GM23338 (cell line): ENCODE measurements at regions not wholly inside any gene's neighbourhood (a gene's known extent, or its start where the extent isn't known, plus 50 kb on each side); places are given as distances from the start of the nearest gene placed in this dataset.

Experiments used
- ATAC-seq: fragments of 200-7000 bp; cut with Tn5 transposase; 3 replicates; pipeline ENCODE4 v1.9.1; 2020
- DNase-seq: peaks from one replicate; pipeline ENCODE4 v3.0.0-alpha.2; 2015; ENCODE audit warnings: low spot score
- H2AFZ ChIP-seq: fragments of 200-600 bp; sonication (generic); 2 replicates; pipeline ENCODE4 v1.8.0; 2016; ENCODE audit warnings: antibody characterized with exemption, mild to moderate bottlenecking, moderate library complexity
- H3F3A ChIP-seq: fragments of 200-600 bp; sonication (generic); replicated peaks from 2 replicates; pipeline ENCODE4 v1.8.0; 2017; ENCODE audit warnings: antibody characterized with exemption, mixed run types, low read depth
- H3K27ac ChIP-seq: fragments of 200-600 bp; sonication (generic); 2 replicates; pipeline ENCODE4 v1.6.1; 2016; ENCODE audit warnings: low read depth
- H3K27me3 ChIP-seq: fragments of 200-600 bp; sonication (generic); 2 replicates; pipeline ENCODE4 v1.8.0; 2016; ENCODE audit warnings: mild to moderate bottlenecking, mixed run types, moderate library complexity; ENCODE audit not compliant: insufficient read depth
- H3K36me3 ChIP-seq: fragments of 200-600 bp; sonication (generic); 2 replicates; pipeline ENCODE4 v1.8.0; 2016; ENCODE audit warnings: mild to moderate bottlenecking; ENCODE audit not compliant: insufficient read depth
- H3K4me1 ChIP-seq: fragments of 200-600 bp; sonication (generic); 2 replicates; pipeline ENCODE4 v1.8.0; 2016; ENCODE audit warnings: mild to moderate bottlenecking, moderate library complexity; ENCODE audit not compliant: insufficient read depth
- H3K4me2 ChIP-seq: fragments of 200-600 bp; sonication (generic); 2 replicates; pipeline ENCODE4 v1.7.1; 2017; ENCODE audit warnings: mixed run types
- H3K4me3 ChIP-seq: fragments of 200-600 bp; sonication (generic); 2 replicates; pipeline ENCODE4 v1.6.1; 2016; ENCODE audit warnings: mixed run types
- H3K79me2 ChIP-seq: fragments of 200-600 bp; sonication (generic); replicated peaks from 2 replicates; pipeline ENCODE4 v1.8.0; 2017; ENCODE audit warnings: mild to moderate bottlenecking; ENCODE audit not compliant: insufficient read depth
- H3K9me2 ChIP-seq: fragments of 200-600 bp; sonication (generic); 2 replicates; pipeline ENCODE4 v1.8.0; 2017; ENCODE audit not compliant: insufficient read depth
- H4K20me1 ChIP-seq: fragments of 200-600 bp; sonication (generic); replicated peaks from 2 replicates; pipeline ENCODE4 v1.8.0; 2017; ENCODE audit warnings: mild to moderate bottlenecking; ENCODE audit not compliant: insufficient read depth
- H3K27ac Mint-ChIP-seq: 2 replicates; pipeline ENCODE4 v1.8.0; 2020; ENCODE audit warnings: inconsistent platforms, mild to moderate bottlenecking, moderate library complexity, mixed read lengths
- H3K27me3 Mint-ChIP-seq: 3 replicates; pipeline ENCODE4 v1.8.0; 2022; ENCODE audit warnings: low read depth, mild to moderate bottlenecking, moderate library complexity, mixed read lengths, inconsistent platforms; ENCODE audit not compliant: insufficient read depth, poor library complexity
- H3K36me3 Mint-ChIP-seq: 3 replicates; pipeline ENCODE4 v1.8.0; 2021; ENCODE audit warnings: low read depth, mild to moderate bottlenecking, inconsistent platforms, moderate library complexity, mixed read lengths
- H3K4me1 Mint-ChIP-seq: 3 replicates; pipeline ENCODE4 v1.8.0; 2020; ENCODE audit warnings: mild to moderate bottlenecking, inconsistent platforms, mixed read lengths
- H3K4me3 Mint-ChIP-seq: 3 replicates; pipeline ENCODE4 v1.8.0; 2021; ENCODE audit warnings: moderate library complexity, mild to moderate bottlenecking, inconsistent platforms, mixed read lengths
- H3K9me3 Mint-ChIP-seq: 3 replicates; pipeline ENCODE4 v1.8.0; 2020; ENCODE audit warnings: moderate library complexity, mild to moderate bottlenecking, inconsistent platforms, mixed read lengths
- CTCF ChIP-seq, 2 experiments: fragments of 200-600 bp in 1 of 2; sonication (generic) in 1 of 2; conservative IDR thresholded peaks; 2 replicates each; pipeline versions ENCODE4 v1.5.1 to v1.6.1; 2016 to 2017; ENCODE audit warnings: antibody characterized with exemption in 2 of 2, low read depth in 2 of 2, mild to moderate bottlenecking in 2 of 2, moderate library complexity in 1 of 2
- EZH2 ChIP-seq: fragments of 200-600 bp; sonication (generic); IDR thresholded peaks from one replicate; pipeline ENCODE4 v1.8.0; 2017; ENCODE audit warnings: antibody characterized with exemption, mild to moderate bottlenecking, low read depth; ENCODE audit not compliant: unreplicated experiment
- EZH2phosphoT487 ChIP-seq: fragments of 200-600 bp; sonication (generic); IDR thresholded peaks from one replicate; pipeline ENCODE4 v1.8.1; 2018; ENCODE audit warnings: antibody characterized with exemption; ENCODE audit not compliant: unreplicated experiment
- JUNB ChIP-seq: IDR thresholded peaks from one replicate; pipeline ENCODE4 v1.6.1; 2016; ENCODE audit warnings: antibody characterized with exemption; ENCODE audit not compliant: unreplicated experiment
- POLR2AphosphoS5 ChIP-seq: IDR thresholded peaks from 2 replicates; pipeline ENCODE4 v1.6.1; 2016; ENCODE audit warnings: antibody characterized with exemption, low read depth
- STAT1 ChIP-seq: IDR thresholded peaks from one replicate; pipeline ENCODE4 v1.6.1; 2016; ENCODE audit warnings: antibody characterized with exemption; ENCODE audit not compliant: unreplicated experiment
- ZNF331 ChIP-seq: fragments of 250-450 bp; sonication (Bioruptor Pico); IDR thresholded peaks from 2 replicates; pipeline ENCODE4 v1.5.0; 2020; ENCODE audit warnings: low read depth, mild to moderate bottlenecking, moderate library complexity
- ZNF462 ChIP-seq: fragments of 250-450 bp; sonication (Bioruptor Pico); IDR thresholded peaks from 2 replicates; pipeline ENCODE4 v1.5.0; 2020; ENCODE audit warnings: mild to moderate bottlenecking, moderate library complexity
- TF ChIP-seq, protein P1 (sequence below): IDR thresholded peaks from 2 replicates; pipeline ENCODE4 v1.6.1; 2016; ENCODE audit warnings: antibody characterized with exemption

DNA sequence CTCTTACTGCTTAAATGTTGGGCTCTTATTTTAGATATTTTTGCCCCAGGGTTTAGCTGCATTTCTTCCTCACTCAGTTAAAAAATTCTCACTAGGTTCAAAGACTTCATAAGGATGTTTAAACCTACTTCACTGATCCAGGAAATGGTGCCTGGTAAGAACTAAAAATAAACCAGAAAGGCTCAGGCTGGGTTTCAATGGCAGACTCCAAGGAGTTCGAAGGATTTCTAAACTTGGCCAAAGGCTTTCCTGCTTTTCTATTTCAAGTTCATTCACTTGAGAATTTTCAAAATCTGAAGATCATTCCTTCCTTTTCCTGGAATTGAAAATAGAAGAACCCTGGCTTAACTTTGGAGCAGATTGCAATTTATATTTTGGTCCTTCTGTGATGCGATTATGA lies 193.0 kb upstream of the MAP1B start (continued):
- no peak for TF ChIP-seq CTCF (conservative IDR thresholded peaks at IDR 0.05; ENCODE audit: low read depth in 2 of 2)
- no peak for TF ChIP-seq EZH2phosphoT487
- TF ChIP-seq, protein P1, sequence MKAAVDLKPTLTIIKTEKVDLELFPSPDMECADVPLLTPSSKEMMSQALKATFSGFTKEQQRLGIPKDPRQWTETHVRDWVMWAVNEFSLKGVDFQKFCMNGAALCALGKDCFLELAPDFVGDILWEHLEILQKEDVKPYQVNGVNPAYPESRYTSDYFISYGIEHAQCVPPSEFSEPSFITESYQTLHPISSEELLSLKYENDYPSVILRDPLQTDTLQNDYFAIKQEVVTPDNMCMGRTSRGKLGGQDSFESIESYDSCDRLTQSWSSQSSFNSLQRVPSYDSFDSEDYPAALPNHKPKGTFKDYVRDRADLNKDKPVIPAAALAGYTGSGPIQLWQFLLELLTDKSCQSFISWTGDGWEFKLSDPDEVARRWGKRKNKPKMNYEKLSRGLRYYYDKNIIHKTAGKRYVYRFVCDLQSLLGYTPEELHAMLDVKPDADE: no peak
- TF ChIP-seq STAT1: no peak

- Histone ChIP-seq H4K20me1 (no peaks in the 10 kb centered on the region), H2AFZ (peak overlapping the region; percentile 29), H3K4me1 (peaks cover 6% of the 10 kb centered on the region; the same call in 1 of the 2 replicates), H3F3A (no peaks in the 10 kb centered on the region), H3K79me2 (no peaks in the 10 kb centered on the region), H3K9me2 (0 out of 2 replicates have a peak, but pooled peaks cover 5% of the 10 kb centered on the region), H3K27ac (no peak overlapping the region; the same call in 1 of the 2 replicates), H3K27me3 (no peaks in the 10 kb centered on the region), H3K4me3 (no peak overlapping the region), H3K36me3 (no peaks in the 10 kb centered on the region), H3K4me2 (peak overlapping the region; percentile 11; the same call in 1 of the 2 replicates)
- ATAC-seq (peak; percentile 48; the same call in 2 of the 3 replicates), DNase-seq (no peak)
- no peaks in the 10 kb centered on the region; the same call in 2 of the 3 replicates for H3K36me3 Mint-ChIP-seq
- peaks cover 4% of the 10 kb centered on the region for H3K27me3 Mint-ChIP-seq
- no peaks in the 10 kb centered on the region for H3K9me3 Mint-ChIP-seq
- H3K4me1 Mint-ChIP-seq: peaks cover 8% of the 10 kb centered on the region
- H3K27ac Mint-ChIP-seq: no peak overlapping the region
- no peak overlapping the region for H3K4me3 Mint-ChIP-seq
- TF ChIP-seq ZNF462 (CRISPR knock-in tag) (no peak), POLR2AphosphoS5 (no peak), EZH2 (no peak), STAT1 (no peak), EZH2phosphoT487 (no peak), CTCF (conservative IDR thresholded peaks at IDR 0.05; ENCODE audit: low read depth in 2 of 2) (no peak), JUNB (no peak), ZNF331 (CRISPR knock-in tag) (no peak)
- TF ChIP-seq, protein P1: no peak
These were observed 184.6 kb upstream of the MAP1B start for GRCh38 chr5:71922584-71923106.
